HG02798 (cell line): ENCODE measurements at regions not wholly inside any gene's neighbourhood (a gene's known extent, or its start where the extent isn't known, plus 50 kb on each side); places are given as distances from the start of the nearest gene placed in this dataset.

Source experiments
- ATAC-seq: cut with Tn5 transposase; IDR thresholded peaks from one replicate; pipeline ENCODE4 v1.9.1; 2021; ENCODE audit warnings: mild to moderate bottlenecking; ENCODE audit not compliant: unreplicated experiment, poor library complexity

GRCh38 chr2:103638978-103639377, 877.1 kb downstream of the TMEM182 start:
- no peak for ATAC-seq

- no peak for ATAC-seq
Measured at GRCh38 chr2:103656558-103656957, 894.7 kb downstream of the TMEM182 start.

- ATAC-seq: no peak
Measured at GRCh38 chr2:103660519-103660918, 898.7 kb downstream of the TMEM182 start.

- no peak for ATAC-seq
Measured at GRCh38 chr2:103660947-103661346, 899.1 kb downstream of the TMEM182 start.

- ATAC-seq: no peak
Measured at GRCh38 chr2:103664690-103665089, 902.9 kb downstream of the TMEM182 start.

- no peak for ATAC-seq
Measured at GRCh38 chr2:103667335-103667884, 905.6 kb downstream of the TMEM182 start.

GRCh38 chr2:103669531-103669930, 907.7 kb downstream of the TMEM182 start:
- ATAC-seq: no peak
